ENCODE measurements at regions not wholly inside any gene's neighbourhood (a gene's known extent, or its start where the extent isn't known, plus 50 kb on each side); places are given as distances from the start of the nearest gene placed in this dataset.

DNA sequence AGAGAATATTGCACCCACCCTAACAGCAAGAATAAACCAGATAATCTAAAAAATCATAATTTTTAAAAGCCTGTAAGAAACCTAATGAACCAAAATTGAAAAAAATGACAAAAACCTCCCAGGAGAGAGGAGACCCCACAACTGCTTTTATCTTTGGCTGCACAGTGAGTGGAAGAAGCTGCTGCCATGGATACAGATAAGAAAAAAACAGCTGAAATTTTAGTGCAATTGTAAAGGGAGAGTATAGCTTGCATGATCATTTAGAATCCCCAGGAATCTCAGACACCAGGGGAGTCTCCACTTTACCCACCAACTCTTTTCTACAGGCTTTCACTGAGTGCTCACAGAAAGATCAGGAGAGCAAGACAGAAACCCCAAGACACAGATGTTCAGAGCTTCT lies 338.1 kb upstream of the NCKAP5 start:
- TF ChIP-seq EZH2 (IDR thresholded peaks at IDR 0.05; ENCODE audit: low read depth, low read length, severe bottlenecking) (no peak), EP300 (IDR thresholded peaks at IDR 0.05; ENCODE audit: borderline replicate concordance in 1 of 2, low read depth in 2 of 2, low read length in 2 of 2) (no peak), POLR2A (IDR thresholded peaks at IDR 0.05; ENCODE audit: control extremely low read depth in 1 of 2, low read depth in 2 of 2, low read length in 2 of 2) (no peak), POLR2AphosphoS5 (IDR thresholded peaks at IDR 0.05; ENCODE audit: low read depth, low read length) (no peak), CHD1 (IDR thresholded peaks at IDR 0.05; ENCODE audit: low read depth, low read length) (no peak), SP1 (IDR thresholded peaks at IDR 0.05; ENCODE audit: low read depth, low read length) (no peak), KDM1A (IDR thresholded peaks at IDR 0.05; ENCODE audit: borderline replicate concordance, low read length) (no peak)
- TF ChIP-seq, protein P1, sequence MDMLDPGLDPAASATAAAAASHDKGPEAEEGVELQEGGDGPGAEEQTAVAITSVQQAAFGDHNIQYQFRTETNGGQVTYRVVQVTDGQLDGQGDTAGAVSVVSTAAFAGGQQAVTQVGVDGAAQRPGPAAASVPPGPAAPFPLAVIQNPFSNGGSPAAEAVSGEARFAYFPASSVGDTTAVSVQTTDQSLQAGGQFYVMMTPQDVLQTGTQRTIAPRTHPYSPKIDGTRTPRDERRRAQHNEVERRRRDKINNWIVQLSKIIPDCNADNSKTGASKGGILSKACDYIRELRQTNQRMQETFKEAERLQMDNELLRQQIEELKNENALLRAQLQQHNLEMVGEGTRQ (IDR thresholded peaks at IDR 0.05; ENCODE audit: low read length) = no peak
- TF ChIP-seq, protein P2, sequence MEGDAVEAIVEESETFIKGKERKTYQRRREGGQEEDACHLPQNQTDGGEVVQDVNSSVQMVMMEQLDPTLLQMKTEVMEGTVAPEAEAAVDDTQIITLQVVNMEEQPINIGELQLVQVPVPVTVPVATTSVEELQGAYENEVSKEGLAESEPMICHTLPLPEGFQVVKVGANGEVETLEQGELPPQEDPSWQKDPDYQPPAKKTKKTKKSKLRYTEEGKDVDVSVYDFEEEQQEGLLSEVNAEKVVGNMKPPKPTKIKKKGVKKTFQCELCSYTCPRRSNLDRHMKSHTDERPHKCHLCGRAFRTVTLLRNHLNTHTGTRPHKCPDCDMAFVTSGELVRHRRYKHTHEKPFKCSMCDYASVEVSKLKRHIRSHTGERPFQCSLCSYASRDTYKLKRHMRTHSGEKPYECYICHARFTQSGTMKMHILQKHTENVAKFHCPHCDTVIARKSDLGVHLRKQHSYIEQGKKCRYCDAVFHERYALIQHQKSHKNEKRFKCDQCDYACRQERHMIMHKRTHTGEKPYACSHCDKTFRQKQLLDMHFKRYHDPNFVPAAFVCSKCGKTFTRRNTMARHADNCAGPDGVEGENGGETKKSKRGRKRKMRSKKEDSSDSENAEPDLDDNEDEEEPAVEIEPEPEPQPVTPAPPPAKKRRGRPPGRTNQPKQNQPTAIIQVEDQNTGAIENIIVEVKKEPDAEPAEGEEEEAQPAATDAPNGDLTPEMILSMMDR (IDR thresholded peaks at IDR 0.05; ENCODE audit: control extremely low read depth in 1 of 3, insufficient read depth in 1 of 3, low read depth in 1 of 3, low read length in 3 of 3) = no peak
- TF ChIP-seq, protein P3, sequence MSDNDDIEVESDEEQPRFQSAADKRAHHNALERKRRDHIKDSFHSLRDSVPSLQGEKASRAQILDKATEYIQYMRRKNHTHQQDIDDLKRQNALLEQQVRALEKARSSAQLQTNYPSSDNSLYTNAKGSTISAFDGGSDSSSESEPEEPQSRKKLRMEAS (IDR thresholded peaks at IDR 0.05) = no peak

Measured in H1 (cell line).